ENCODE measurements at regions not wholly inside any gene's neighbourhood (a gene's known extent, or its start where the extent isn't known, plus 50 kb on each side); places are given as distances from the start of the nearest gene placed in this dataset.
"Not testable (repeated sequence)": the region's sequence is repeated elsewhere in the genome, so short reads cannot be mapped to it uniquely, and the experiment has no call there.

GRCh38 chr1:233794863-233795262 lies 109.6 kb upstream of the SLC35F3 start:
- H3K4me3 Mint-ChIP-seq: no peak overlapping the region
- H3K9me3 Mint-ChIP-seq: no peaks in the 10 kb centered on the region
- CTCF ChIA-PET: no interaction called here
- H3K27me3 Mint-ChIP-seq: peaks cover 8% of the 10 kb centered on the region
- no peak overlapping the region for H3K27ac Mint-ChIP-seq
- POLR2A ChIA-PET: no interaction called here
- H3K4me1 Mint-ChIP-seq: no peaks in the 10 kb centered on the region
- H3K36me3 Mint-ChIP-seq (ENCODE audit: low read depth): no peaks in the 10 kb centered on the region
- no peak for DNase-seq

GRCh38 chr1:233796146-233796783 lies 108.2 kb upstream of the SLC35F3 start:
- no peak overlapping the region for H3K27ac Mint-ChIP-seq
- no peak for DNase-seq
- ChIA-PET POLR2A (no interaction called here), CTCF (no interaction called here)
- no peaks in the 10 kb centered on the region for H3K4me1 Mint-ChIP-seq
- no peaks in the 10 kb centered on the region for H3K36me3 Mint-ChIP-seq (ENCODE audit: low read depth)
- no peaks in the 10 kb centered on the region for H3K9me3 Mint-ChIP-seq
- H3K4me3 Mint-ChIP-seq: no peak overlapping the region
- peaks cover 2% of the 10 kb centered on the region for H3K27me3 Mint-ChIP-seq

- H3K27ac Mint-ChIP-seq: no peak overlapping the region
- H3K27me3 Mint-ChIP-seq: peaks cover 5% of the 10 kb centered on the region
- H3K36me3 Mint-ChIP-seq (ENCODE audit: low read depth): no peaks in the 10 kb centered on the region
- no peaks in the 10 kb centered on the region for H3K4me1 Mint-ChIP-seq
- no peak for DNase-seq
- POLR2A ChIA-PET: no interaction called here
- CTCF ChIA-PET: no interaction called here
- peaks cover 4% of the 10 kb centered on the region for H3K9me3 Mint-ChIP-seq
- H3K4me3 Mint-ChIP-seq: no peak overlapping the region
Measured at GRCh38 chr1:233802611-233803010, 101.9 kb upstream of the SLC35F3 start.

GRCh38 chr1:233805786-233806185 lies 98.7 kb upstream of the SLC35F3 start:
- Mint-ChIP-seq H3K4me3 (no peak overlapping the region), H3K4me1 (no peaks in the 10 kb centered on the region), H3K27me3 (peaks cover 3% of the 10 kb centered on the region), H3K27ac (no peak overlapping the region), H3K9me3 (peaks cover 4% of the 10 kb centered on the region), H3K36me3 (ENCODE audit: low read depth) (no peaks in the 10 kb centered on the region)
- CTCF ChIA-PET: no interaction called here
- POLR2A ChIA-PET: no interaction called here
- no peak for DNase-seq

- Mint-ChIP-seq H3K4me3 (no peak overlapping the region), H3K27me3 (no peaks in the 10 kb centered on the region), H3K4me1 (no peaks in the 10 kb centered on the region), H3K9me3 (no peaks in the 10 kb centered on the region), H3K36me3 (ENCODE audit: low read depth) (no peaks in the 10 kb centered on the region), H3K27ac (no peak overlapping the region)
- ChIA-PET CTCF (no interaction called here), POLR2A (no interaction called here)
- DNase-seq: no peak
Measured at GRCh38 chr1:233815357-233815756, 89.1 kb upstream of the SLC35F3 start.

GRCh38 chr1:233815865-233816264 lies 88.6 kb upstream of the SLC35F3 start:
- Mint-ChIP-seq H3K27ac (no peak overlapping the region), H3K36me3 (ENCODE audit: low read depth) (no peaks in the 10 kb centered on the region), H3K9me3 (no peaks in the 10 kb centered on the region), H3K27me3 (no peaks in the 10 kb centered on the region), H3K4me3 (no peak overlapping the region), H3K4me1 (no peaks in the 10 kb centered on the region)
- ChIA-PET POLR2A (no interaction called here), CTCF (no interaction called here)
- DNase-seq: no peak

GRCh38 chr1:233816348-233816747 lies 88.1 kb upstream of the SLC35F3 start:
- POLR2A ChIA-PET: no interaction called here
- no peak for DNase-seq
- no peaks in the 10 kb centered on the region for H3K4me1 Mint-ChIP-seq
- H3K27me3 Mint-ChIP-seq: no peaks in the 10 kb centered on the region
- H3K36me3 Mint-ChIP-seq (ENCODE audit: low read depth): no peaks in the 10 kb centered on the region
- H3K4me3 Mint-ChIP-seq: no peak overlapping the region
- no peak overlapping the region for H3K27ac Mint-ChIP-seq
- no peaks in the 10 kb centered on the region for H3K9me3 Mint-ChIP-seq
- CTCF ChIA-PET: no interaction called here

GRCh38 chr1:233819042-233819441 lies 85.4 kb upstream of the SLC35F3 start:
- no peak for DNase-seq
- no peak overlapping the region for H3K4me3 Mint-ChIP-seq
- H3K27me3 Mint-ChIP-seq: no peaks in the 10 kb centered on the region
- no peaks in the 10 kb centered on the region for H3K36me3 Mint-ChIP-seq (ENCODE audit: low read depth)
- no peaks in the 10 kb centered on the region for H3K9me3 Mint-ChIP-seq
- H3K27ac Mint-ChIP-seq: no peak overlapping the region
- ChIA-PET POLR2A (no interaction called here), CTCF (no interaction called here)
- H3K4me1 Mint-ChIP-seq: no peaks in the 10 kb centered on the region

GRCh38 chr1:233824179-233824578 lies 80.3 kb upstream of the SLC35F3 start:
- H3K4me3 Mint-ChIP-seq; CTCF ChIA-PET; H3K36me3 Mint-ChIP-seq (ENCODE audit: low read depth); POLR2A ChIA-PET; H3K27me3 Mint-ChIP-seq; H3K4me1 Mint-ChIP-seq; H3K9me3 Mint-ChIP-seq; H3K27ac Mint-ChIP-seq; DNase-seq: not testable (repeated sequence)

- H3K4me1 Mint-ChIP-seq; H3K36me3 Mint-ChIP-seq (ENCODE audit: low read depth); DNase-seq; H3K4me3 Mint-ChIP-seq; POLR2A ChIA-PET; H3K27ac Mint-ChIP-seq; H3K27me3 Mint-ChIP-seq; CTCF ChIA-PET; H3K9me3 Mint-ChIP-seq: not testable (repeated sequence)
Measured at GRCh38 chr1:233827937-233828336, 76.5 kb upstream of the SLC35F3 start.

- H3K9me3 Mint-ChIP-seq: peaks cover 6% of the 10 kb centered on the region
- no peaks in the 10 kb centered on the region for H3K4me1 Mint-ChIP-seq
- DNase-seq: no peak
- no peak overlapping the region for H3K27ac Mint-ChIP-seq
- ChIA-PET CTCF (no interaction called here), POLR2A (no interaction called here)
- no peak overlapping the region for H3K4me3 Mint-ChIP-seq
- H3K27me3 Mint-ChIP-seq: no peaks in the 10 kb centered on the region
- no peaks in the 10 kb centered on the region for H3K36me3 Mint-ChIP-seq (ENCODE audit: low read depth)
Measured at GRCh38 chr1:233828480-233828879, 76.0 kb upstream of the SLC35F3 start.

- Mint-ChIP-seq H3K4me3 (no peak overlapping the region), H3K36me3 (ENCODE audit: low read depth) (no peaks in the 10 kb centered on the region), H3K27me3 (no peaks in the 10 kb centered on the region), H3K4me1 (no peaks in the 10 kb centered on the region), H3K9me3 (peaks cover 5% of the 10 kb centered on the region), H3K27ac (no peak overlapping the region)
- ChIA-PET POLR2A (no interaction called here), CTCF (no interaction called here)
- DNase-seq: no peak
Measured at GRCh38 chr1:233834609-233835008, 69.9 kb upstream of the SLC35F3 start.

GRCh38 chr1:233838207-233838606 lies 66.3 kb upstream of the SLC35F3 start:
- H3K36me3 Mint-ChIP-seq (ENCODE audit: low read depth); H3K27me3 Mint-ChIP-seq; H3K9me3 Mint-ChIP-seq; DNase-seq; POLR2A ChIA-PET; CTCF ChIA-PET; H3K27ac Mint-ChIP-seq; H3K4me1 Mint-ChIP-seq; H3K4me3 Mint-ChIP-seq: not testable (repeated sequence)

GRCh38 chr1:233843525-233844204 lies 60.8 kb upstream of the SLC35F3 start:
- H3K4me1 Mint-ChIP-seq: no peaks in the 10 kb centered on the region
- no peak overlapping the region for H3K4me3 Mint-ChIP-seq
- ChIA-PET CTCF (no interaction called here), POLR2A (no interaction called here)
- H3K27me3 Mint-ChIP-seq: no peaks in the 10 kb centered on the region
- DNase-seq: no peak
- H3K9me3 Mint-ChIP-seq: no peaks in the 10 kb centered on the region
- no peaks in the 10 kb centered on the region for H3K36me3 Mint-ChIP-seq (ENCODE audit: low read depth)
- no peak overlapping the region for H3K27ac Mint-ChIP-seq
